Transverse colon (tissue), 4 donors: ENCODE measurements at regions not wholly inside any gene's neighbourhood (a gene's known extent, or its start where the extent isn't known, plus 50 kb on each side); places are given as distances from the start of the nearest gene placed in this dataset.

ENCODE experiments used
- DNase-seq: peaks from one replicate; pipeline ENCODE4 v3.0.0-alpha.2; 2019
- H3K27ac ChIP-seq, 4 donors: fragments of 200-600 bp; sonication (generic); 2 replicates each; pipeline ENCODE4 v1.5.1; 2016 to 2018; ENCODE audit warnings: inconsistent platforms in 4 of 4
- H3K27me3 ChIP-seq: fragments of 200-600 bp; sonication (generic); 2 replicates; pipeline ENCODE4 v1.5.1; 2017; ENCODE audit warnings: inconsistent platforms
- H3K36me3 ChIP-seq, 4 donors: fragments of 200-600 bp; sonication (generic); 2 replicates each; pipeline ENCODE4 v1.5.1; 2017 to 2019; ENCODE audit warnings: inconsistent platforms in 4 of 4
- H3K4me1 ChIP-seq, 4 donors: fragments of 200-600 bp; sonication (generic); 2 replicates each; pipeline ENCODE4 v1.5.1; 2017 to 2020; ENCODE audit warnings: inconsistent platforms in 4 of 4
- H3K4me3 ChIP-seq, 4 donors: fragments of 200-600 bp; sonication (generic); 1 replicate in 1 of 4; 2 replicates in 3 of 4; pipeline versions ENCODE4 v1.5.1 to v1.6.1; 2017 to 2019; ENCODE audit warnings: inconsistent platforms in 4 of 4
- H3K9me3 ChIP-seq, 2 donors: fragments of 200-600 bp; sonication (generic); 2 replicates each; pipeline ENCODE4 v1.5.1; 2017 to 2019; ENCODE audit warnings: inconsistent platforms in 2 of 2
- CTCF ChIP-seq, 5 experiments: fragments of 200-600 bp in 3 of 5; fragments of 450-650 bp in 2 of 5; sonication (generic) in 3 of 5; IDR thresholded peaks; 1 replicate in 2 of 5; 2 replicates in 3 of 5; pipeline ENCODE4 v1.5.1; 2016 to 2017; ENCODE audit warnings: antibody characterized with exemption in 5 of 5, inconsistent platforms in 3 of 5, mild to moderate bottlenecking in 2 of 5, moderate library complexity in 1 of 5
- EP300 ChIP-seq: sonication (generic); formaldehyde crosslinking; IDR thresholded peaks from one replicate; pipeline ENCODE4 v1.6.1; 2017; ENCODE audit warnings: antibody characterized with exemption, low read depth
- POLR2A ChIP-seq: fragments of 450-650 bp; IDR thresholded peaks from one replicate; pipeline ENCODE4 v1.6.1; 2016; ENCODE audit warnings: antibody characterized with exemption, mild to moderate bottlenecking, moderate library complexity
- POLR2AphosphoS5 ChIP-seq, 3 donors: sonication (generic); formaldehyde crosslinking; IDR thresholded peaks; one replicate each; pipeline ENCODE4 v1.6.1; 2016; ENCODE audit warnings: antibody characterized with exemption in 3 of 3
- WGBS, 2 donors: methylation state at CpG; one replicate each; pipeline ENCODE4 v1.1.5; 2018; ENCODE audit warnings: low coverage in 1 of 2; 5-methylcytosine and 5-hydroxymethylcytosine counted together
- in situ Hi-C, 4 donors: fragments of 200-750 bp; cut with MboI; loops; one replicate each; pipeline versions ENCODE4 v1.15.0 to v1.15.1; 2017; ENCODE audit warnings: low sequenced_read_pairs in 3 of 4, low pct_ligation_motif_present in 1 of 4, low pct_unique_long_range_greater_than_20kb in 1 of 4
- intact Hi-C: fragments of 100-400 bp; cut with DNase I; formaldehyde crosslinking; loops from one replicate; pipeline ENCODE4 v1.15.1; 2023; ENCODE audit warnings: low total_unique reads

DNA sequence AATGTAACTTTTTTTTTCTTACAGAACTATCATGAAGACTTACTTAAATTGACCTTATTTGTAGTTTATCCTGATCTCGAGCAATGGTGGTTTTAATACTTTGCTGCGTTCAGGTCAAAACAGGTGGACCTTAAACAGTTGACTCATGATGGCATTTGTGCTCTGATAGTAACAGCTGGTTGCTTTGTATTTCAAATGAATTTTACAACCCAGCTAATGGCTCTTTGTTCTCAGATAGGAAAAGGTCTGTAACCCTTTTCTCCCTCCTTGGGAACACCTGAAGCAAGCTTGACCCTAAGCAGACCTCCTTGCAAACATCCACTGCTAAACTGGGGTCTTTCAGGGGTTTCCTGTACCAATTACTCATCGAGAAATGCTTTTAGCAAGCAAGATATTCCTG is 79.2 kb downstream of the F11 start:
- no peak overlapping the region for H3K27ac ChIP-seq
- in situ Hi-C loops (no loop called here), intact Hi-C loops (no loop called here)
- no peaks in the 10 kb centered on the region for H3K27me3 ChIP-seq
- H3K36me3 ChIP-seq: no peaks in the 10 kb centered on the region
- peaks cover 0 to 4% (median 0%) of the 10 kb centered on the region in 4 donors for H3K4me1 ChIP-seq
- 19 to 28% methylated on average over 2 to 3 of the region's 3 CpGs for WGBS, 2 donors
- TF ChIP-seq POLR2A: no peak
- TF ChIP-seq EP300: no peak
- TF ChIP-seq POLR2AphosphoS5 (IDR thresholded peaks at IDR 0.05): no peak
- no peak for TF ChIP-seq CTCF (IDR thresholded peaks at IDR 0.05)
- no peak overlapping the region for H3K4me3 ChIP-seq
- no peaks in the 10 kb centered on the region for H3K9me3 ChIP-seq
- no peak for DNase-seq

GRCh38 chr4:186342582-186342981 is 76.6 kb downstream of the F11 start:
- no peaks in the 10 kb centered on the region for H3K36me3 ChIP-seq
- in situ Hi-C loops: no loop called here
- TF ChIP-seq POLR2A: no peak
- no peak for TF ChIP-seq POLR2AphosphoS5 (IDR thresholded peaks at IDR 0.05)
- no peak for TF ChIP-seq EP300
- no peak for TF ChIP-seq CTCF (IDR thresholded peaks at IDR 0.05)
- no peak overlapping the region for H3K27ac ChIP-seq
- no peaks in the 10 kb centered on the region for H3K9me3 ChIP-seq
- H3K4me1 ChIP-seq: peaks cover 0 to 4% (median 0%) of the 10 kb centered on the region in 4 donors
- intact Hi-C loops: no loop called here
- WGBS, 2 donors: 84 to 95% methylated on average over 3 to 5 of the region's 5 CpGs
- no peak for DNase-seq
- H3K4me3 ChIP-seq: no peak overlapping the region
- no peaks in the 10 kb centered on the region for H3K27me3 ChIP-seq

DNA sequence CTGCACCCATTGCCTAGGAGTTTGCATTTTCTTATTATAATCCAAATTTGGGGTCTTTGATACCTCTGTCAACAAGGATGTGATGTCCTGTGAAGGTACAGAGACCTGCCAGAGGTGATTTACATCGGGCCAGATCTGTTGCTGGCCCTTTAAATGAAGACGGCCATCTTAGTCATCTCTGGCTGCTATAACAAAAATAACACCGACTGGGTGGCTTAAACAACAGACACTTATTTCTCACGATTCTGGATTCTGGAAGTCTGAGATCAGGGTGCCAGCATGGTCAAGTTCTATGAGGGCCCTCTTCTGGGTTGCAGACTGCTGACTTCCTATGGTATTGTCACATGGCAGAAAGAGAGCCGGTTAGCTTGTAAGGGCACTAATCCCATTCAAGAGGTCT is 75.7 kb downstream of the F11 start:
- 81% methylated on average over 5 of the region's 5 CpGs; no CpG with 5 or more reads in 1 of the 2 donors for WGBS, 2 donors
- no peaks in the 10 kb centered on the region for H3K9me3 ChIP-seq
- no peaks in the 10 kb centered on the region for H3K27me3 ChIP-seq
- H3K27ac ChIP-seq: no peak overlapping the region
- TF ChIP-seq CTCF (IDR thresholded peaks at IDR 0.05): no peak
- no peak for TF ChIP-seq POLR2AphosphoS5 (IDR thresholded peaks at IDR 0.05)
- TF ChIP-seq EP300: no peak
- TF ChIP-seq POLR2A: no peak
- H3K4me1 ChIP-seq: peaks cover 0 to 4% (median 0%) of the 10 kb centered on the region in 4 donors
- intact Hi-C loops (no loop called here), in situ Hi-C loops (no loop called here)
- no peak overlapping the region for H3K4me3 ChIP-seq
- no peak for DNase-seq
- H3K36me3 ChIP-seq: no peaks in the 10 kb centered on the region
